Breast epithelium (tissue), 3 donors: ENCODE measurements at regions not wholly inside any gene's neighbourhood (a gene's known extent, or its start where the extent isn't known, plus 50 kb on each side); places are given as distances from the start of the nearest gene placed in this dataset.

ENCODE experiments used
- CTCF ChIP-seq, 3 donors: fragments of 450-650 bp; IDR thresholded peaks; one replicate each; pipeline ENCODE4 v1.5.1; 2016 to 2017; ENCODE audit warnings: antibody characterized with exemption in 3 of 3, mild to moderate bottlenecking in 3 of 3, moderate library complexity in 3 of 3
- POLR2A ChIP-seq: fragments of 450-650 bp; IDR thresholded peaks from one replicate; pipeline ENCODE4 v1.6.1; 2016; ENCODE audit warnings: antibody characterized with exemption, mild to moderate bottlenecking, moderate library complexity

GRCh38 chr3:159902546-159903314, 85.9 kb upstream of the IL12A start:
- no peak for TF ChIP-seq CTCF (IDR thresholded peaks at IDR 0.05)
- TF ChIP-seq POLR2A = no peak
